ENCODE measurements at regions not wholly inside any gene's neighbourhood (a gene's known extent, or its start where the extent isn't known, plus 50 kb on each side); places are given as distances from the start of the nearest gene placed in this dataset.

GRCh38 chr17:17406225-17406624 is 70.6 kb upstream of the MED9 start (continued):
- TF ChIP-seq ZNF275 (CRISPR knock-in tag; IDR thresholded peaks at IDR 0.05; ENCODE audit: borderline replicate concordance) (no peak), TEAD3 (CRISPR knock-in tag; optimal IDR thresholded peaks at IDR 0.05; ENCODE audit: borderline replicate concordance) (peak; percentile 62), ZBTB37 (CRISPR knock-in tag; IDR thresholded peaks at IDR 0.05) (no peak), ZNF337 (CRISPR knock-in tag; IDR thresholded peaks at IDR 0.05; ENCODE audit: borderline replicate concordance, low read depth) (no peak), MIER3 (CRISPR knock-in tag; IDR thresholded peaks at IDR 0.05; ENCODE audit: borderline replicate concordance) (no peak), KMT2A (CRISPR knock-in tag; IDR thresholded peaks at IDR 0.05) (no peak), GPN1 (CRISPR knock-in tag; IDR thresholded peaks at IDR 0.05; ENCODE audit: borderline replicate concordance) (no peak)
- TF ChIP-seq, protein P1, sequence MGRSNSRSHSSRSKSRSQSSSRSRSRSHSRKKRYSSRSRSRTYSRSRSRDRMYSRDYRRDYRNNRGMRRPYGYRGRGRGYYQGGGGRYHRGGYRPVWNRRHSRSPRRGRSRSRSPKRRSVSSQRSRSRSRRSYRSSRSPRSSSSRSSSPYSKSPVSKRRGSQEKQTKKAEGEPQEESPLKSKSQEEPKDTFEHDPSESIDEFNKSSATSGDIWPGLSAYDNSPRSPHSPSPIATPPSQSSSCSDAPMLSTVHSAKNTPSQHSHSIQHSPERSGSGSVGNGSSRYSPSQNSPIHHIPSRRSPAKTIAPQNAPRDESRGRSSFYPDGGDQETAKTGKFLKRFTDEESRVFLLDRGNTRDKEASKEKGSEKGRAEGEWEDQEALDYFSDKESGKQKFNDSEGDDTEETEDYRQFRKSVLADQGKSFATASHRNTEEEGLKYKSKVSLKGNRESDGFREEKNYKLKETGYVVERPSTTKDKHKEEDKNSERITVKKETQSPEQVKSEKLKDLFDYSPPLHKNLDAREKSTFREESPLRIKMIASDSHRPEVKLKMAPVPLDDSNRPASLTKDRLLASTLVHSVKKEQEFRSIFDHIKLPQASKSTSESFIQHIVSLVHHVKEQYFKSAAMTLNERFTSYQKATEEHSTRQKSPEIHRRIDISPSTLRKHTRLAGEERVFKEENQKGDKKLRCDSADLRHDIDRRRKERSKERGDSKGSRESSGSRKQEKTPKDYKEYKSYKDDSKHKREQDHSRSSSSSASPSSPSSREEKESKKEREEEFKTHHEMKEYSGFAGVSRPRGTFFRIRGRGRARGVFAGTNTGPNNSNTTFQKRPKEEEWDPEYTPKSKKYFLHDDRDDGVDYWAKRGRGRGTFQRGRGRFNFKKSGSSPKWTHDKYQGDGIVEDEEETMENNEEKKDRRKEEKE (IDR thresholded peaks at IDR 0.05), result no peak
- TF ChIP-seq, protein P2, sequence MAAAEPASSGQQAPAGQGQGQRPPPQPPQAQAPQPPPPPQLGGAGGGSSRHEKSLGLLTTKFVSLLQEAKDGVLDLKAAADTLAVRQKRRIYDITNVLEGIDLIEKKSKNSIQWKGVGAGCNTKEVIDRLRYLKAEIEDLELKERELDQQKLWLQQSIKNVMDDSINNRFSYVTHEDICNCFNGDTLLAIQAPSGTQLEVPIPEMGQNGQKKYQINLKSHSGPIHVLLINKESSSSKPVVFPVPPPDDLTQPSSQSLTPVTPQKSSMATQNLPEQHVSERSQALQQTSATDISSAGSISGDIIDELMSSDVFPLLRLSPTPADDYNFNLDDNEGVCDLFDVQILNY (CRISPR knock-in tag; conservative IDR thresholded peaks at IDR 0.05), result no peak
